GM12872 (cell line): ENCODE measurements at regions not wholly inside any gene's neighbourhood (a gene's known extent, or its start where the extent isn't known, plus 50 kb on each side); places are given as distances from the start of the nearest gene placed in this dataset.

ENCODE experiments used
- CTCF ChIP-seq: IDR thresholded peaks from 3 replicates; pipeline ENCODE4 v1.5.1; 2011; ENCODE audit warnings: low read depth, mild to moderate bottlenecking, low read length, moderate library complexity; ENCODE audit not compliant: insufficient read depth

GRCh38 chr2:146461068-146461467 lies 1383.8 kb upstream of the ACVR2A start:
- TF ChIP-seq CTCF = no peak

GRCh38 chr2:146458585-146458984 lies 1386.2 kb upstream of the ACVR2A start:
- no peak for TF ChIP-seq CTCF

GRCh38 chr2:146457221-146457620 lies 1387.6 kb upstream of the ACVR2A start:
- TF ChIP-seq CTCF = no peak

GRCh38 chr2:146455325-146455724 lies 1389.5 kb upstream of the ACVR2A start:
- no peak for TF ChIP-seq CTCF

- no peak for TF ChIP-seq CTCF
Measured at GRCh38 chr2:146451972-146452371, 1392.9 kb upstream of the ACVR2A start.

GRCh38 chr2:146450131-146450530 lies 1394.7 kb upstream of the ACVR2A start:
- TF ChIP-seq CTCF = no peak

GRCh38 chr2:146444987-146445386 lies 1399.8 kb upstream of the ACVR2A start:
- TF ChIP-seq CTCF = no peak

- TF ChIP-seq CTCF = no peak
Measured at GRCh38 chr2:146444085-146444484, 1400.7 kb upstream of the ACVR2A start.
